ENCODE measurements at regions not wholly inside any gene's neighbourhood (a gene's known extent, or its start where the extent isn't known, plus 50 kb on each side); places are given as distances from the start of the nearest gene placed in this dataset.
"Not testable (repeated sequence)": the region's sequence is repeated elsewhere in the genome, so short reads cannot be mapped to it uniquely, and the experiment has no call there.

DNA sequence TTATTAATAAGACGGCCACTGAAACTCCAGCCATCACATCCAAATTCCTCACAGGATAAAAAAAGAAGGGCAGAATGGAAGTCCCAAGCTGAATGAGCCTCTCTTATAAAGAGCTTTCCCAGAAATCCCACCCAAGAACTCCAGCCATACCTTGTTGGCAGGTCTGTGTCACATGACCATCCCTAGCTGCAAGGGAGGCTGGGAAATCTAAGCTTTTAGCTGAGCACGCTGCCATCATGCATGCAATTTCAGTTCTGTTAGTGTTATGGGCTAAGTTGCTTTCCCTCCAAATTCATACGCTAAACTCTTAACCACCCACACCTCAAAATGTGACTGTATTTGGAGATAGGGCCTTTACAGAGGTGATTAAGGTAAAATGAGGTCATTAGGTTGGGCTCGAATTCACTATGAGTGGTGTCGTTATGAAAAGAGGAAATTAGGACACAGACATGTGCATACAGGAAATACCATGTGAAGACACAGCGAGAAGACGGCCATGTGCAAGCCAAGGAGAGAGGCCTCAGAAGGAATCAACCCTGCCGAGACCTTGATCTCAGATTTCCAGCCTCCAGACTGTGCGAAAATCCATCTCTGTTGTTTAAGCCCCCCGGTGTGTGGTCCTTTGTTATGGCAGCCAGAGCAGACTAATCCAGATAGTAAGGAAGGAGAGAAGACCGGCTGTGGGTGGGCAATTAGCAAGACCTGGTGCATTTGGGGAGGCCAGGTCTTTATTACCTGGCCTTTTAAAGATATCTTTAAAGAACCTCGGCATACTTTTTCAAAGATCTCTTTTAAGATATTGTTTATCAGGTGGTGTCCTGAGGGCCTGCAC, 317.6 kb downstream of the BCOR start:
- no peak for DNase-seq

DNA sequence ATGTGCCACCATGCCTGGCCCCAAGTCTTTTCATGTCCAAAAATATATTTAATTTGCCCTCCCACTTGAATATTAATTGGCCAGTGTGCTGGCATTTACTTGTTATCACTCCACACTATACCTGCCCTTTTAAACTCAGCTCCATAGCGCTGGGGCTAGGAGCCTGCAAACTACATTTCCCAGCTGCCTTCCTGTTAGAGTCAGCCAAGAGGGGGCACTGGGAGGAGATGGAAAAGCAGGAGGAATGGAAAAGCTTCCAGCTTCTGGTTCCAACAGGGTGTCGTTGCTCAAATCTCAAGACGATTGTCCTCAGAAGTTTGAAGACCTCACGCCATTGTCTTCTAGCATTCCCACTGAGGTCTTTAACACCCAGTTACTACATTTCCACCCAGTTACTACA, 315.5 kb downstream of the BCOR start:
- DNase-seq: no peak

DNA sequence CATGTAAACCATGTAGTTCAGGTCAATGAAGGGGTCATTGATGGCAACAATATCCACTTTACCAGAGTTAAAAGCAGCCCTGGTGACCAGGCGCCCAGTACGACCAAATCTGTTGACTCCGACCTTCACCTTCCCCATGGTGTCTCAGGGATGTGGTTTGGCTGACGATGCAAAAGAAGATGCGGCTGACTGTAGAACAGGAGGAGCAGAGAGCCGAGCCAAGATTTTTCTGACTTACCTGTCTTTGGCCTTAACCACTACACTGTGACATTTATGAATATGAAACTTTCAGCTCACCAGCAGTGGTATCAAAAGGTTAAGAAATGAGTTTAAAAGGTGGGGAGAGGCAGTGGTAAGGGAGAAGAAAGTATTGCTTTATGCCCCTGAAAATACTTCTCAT, 309.8 kb downstream of the BCOR start:
- DNase-seq: no peak

DNA sequence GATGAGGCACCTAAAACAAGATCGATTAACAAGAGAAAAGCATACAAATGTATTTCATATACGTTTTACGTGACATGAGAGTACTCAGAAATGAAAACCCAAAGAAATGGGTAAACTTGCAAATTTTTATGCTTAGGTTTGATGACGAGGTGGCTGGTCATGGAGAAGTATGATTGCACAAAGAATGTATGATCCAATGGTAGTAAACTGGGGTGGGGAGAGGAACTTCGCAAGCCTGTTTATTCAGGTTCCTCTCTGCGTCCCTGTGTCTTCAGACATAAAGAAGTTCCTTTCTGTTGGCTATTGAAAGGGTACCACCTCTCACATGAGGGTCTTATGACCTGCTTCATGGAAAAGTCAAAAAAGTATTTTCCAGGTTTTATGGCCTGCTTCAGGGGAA, 309.2 kb downstream of the BCOR start:
- no peak for DNase-seq

DNA sequence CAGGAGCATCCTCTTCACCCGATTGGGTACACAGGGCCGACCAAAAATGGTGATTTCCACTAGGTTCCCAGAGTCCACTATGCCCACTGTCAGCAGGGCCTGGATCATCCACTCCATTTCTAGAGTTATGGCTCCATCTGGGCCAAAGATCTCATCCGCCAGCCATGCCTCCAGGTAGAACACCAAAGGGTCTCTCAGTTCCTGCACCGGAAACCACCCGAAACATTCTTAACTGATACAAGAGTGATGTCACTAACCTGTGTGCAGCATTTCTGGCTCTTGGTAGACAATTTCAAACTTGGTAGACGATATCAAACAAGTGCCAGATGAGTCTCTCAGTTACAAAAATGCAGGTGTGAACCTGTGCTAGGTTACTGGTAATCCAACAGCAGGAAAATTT, 306.1 kb downstream of the BCOR start:
- DNase-seq: no peak

DNA sequence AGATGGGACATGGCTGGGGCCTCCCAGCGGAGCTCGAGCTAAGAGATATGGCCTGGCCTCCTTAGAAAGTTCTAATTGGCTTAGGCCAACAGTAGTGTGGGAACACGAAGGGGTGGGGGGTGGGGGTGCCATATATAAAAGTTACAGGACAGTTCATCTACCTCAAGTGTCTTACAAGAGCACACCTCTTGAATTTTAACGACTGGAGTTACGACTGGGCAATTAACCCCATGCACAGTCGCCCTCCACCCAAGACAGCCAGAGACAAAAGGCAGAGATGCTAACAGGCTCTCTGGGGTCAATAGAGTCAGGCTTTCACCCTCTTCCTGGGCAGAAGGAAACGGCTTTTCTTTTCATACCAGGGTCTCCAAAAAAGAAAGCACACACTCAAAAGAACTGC, 302.2 kb downstream of the BCOR start:
- no peak for DNase-seq

DNA sequence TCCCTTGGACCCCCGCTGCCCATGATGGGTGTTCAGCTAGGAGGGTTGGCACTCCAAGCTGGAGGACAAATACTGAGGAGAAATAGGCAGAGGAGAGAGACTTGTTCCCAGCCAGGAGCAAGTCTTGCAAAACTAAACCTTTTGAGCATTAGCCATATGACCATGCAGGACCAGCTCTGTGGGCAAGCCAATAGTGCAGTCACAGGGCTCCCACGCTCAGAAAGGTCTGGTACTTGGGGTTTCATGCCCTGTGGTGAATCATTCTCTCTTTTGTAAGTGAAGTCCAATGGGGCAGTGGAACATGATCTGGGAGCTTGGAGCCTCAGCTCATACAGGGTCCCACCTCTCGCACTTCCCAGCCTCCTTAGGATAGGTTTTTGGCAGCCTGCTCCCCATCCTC, 300.9 kb downstream of the BCOR start:
- no peak for DNase-seq

DNA sequence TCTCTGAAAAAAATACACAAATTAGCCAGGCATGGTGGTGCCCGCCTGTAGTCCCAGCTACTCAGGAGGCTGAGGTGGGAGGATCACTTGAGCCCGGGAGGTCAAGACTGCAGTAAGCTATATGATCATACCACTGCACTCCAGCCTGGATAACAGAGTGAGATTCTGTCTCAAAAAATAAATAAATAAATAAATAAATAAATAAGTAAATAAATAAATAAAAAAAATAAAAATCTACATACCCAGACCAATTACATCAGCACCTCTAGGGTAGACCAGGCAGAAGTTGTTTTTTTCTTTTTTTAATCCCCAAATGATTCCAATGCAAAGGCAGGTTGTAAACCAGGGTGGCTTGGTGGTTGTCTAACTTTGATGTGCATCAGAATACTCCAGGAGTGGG, 299.3 kb downstream of the BCOR start:
- not testable (repeated sequence) for DNase-seq

DNA sequence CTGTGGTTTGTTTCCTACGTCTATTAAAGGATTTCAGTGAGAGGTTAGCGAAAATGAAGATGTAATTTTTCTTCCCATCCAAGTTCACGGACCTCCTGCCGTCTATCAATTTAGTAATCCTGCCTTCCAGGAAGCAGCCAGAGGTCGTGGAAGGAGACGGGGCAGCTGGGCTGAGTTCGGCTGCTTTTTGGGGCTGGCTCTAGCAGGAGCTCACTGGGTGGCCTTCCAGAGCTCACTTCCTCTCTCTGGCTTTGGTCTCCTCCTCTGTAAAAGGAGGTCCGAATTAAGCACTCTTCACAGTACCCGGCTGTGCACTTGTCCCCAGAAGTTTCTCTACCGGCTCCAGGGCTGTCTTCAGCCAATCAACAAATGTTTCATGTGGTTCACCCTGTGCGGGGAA, 295.4 kb downstream of the BCOR start:
- no peak for DNase-seq

DNA sequence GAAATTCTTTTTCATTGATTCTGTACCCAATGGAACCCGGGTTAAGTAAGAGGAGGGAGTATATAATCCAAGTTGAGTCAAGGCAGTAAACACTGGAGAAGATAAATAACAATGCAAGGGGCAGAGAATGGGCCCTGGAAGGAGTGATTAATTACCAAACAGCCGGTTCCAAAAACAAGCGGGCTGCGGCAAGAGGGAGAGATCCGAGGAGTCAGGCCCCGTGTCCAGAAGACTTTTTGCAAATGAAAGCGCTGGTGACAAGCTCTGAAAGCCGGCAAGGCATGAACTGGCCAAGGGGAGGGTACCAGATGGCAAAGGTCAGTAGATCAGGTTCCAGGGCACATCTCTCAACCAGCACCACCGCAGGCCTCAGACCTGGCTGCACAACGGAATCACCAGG, 294.9 kb downstream of the BCOR start:
- DNase-seq: no peak

DNA sequence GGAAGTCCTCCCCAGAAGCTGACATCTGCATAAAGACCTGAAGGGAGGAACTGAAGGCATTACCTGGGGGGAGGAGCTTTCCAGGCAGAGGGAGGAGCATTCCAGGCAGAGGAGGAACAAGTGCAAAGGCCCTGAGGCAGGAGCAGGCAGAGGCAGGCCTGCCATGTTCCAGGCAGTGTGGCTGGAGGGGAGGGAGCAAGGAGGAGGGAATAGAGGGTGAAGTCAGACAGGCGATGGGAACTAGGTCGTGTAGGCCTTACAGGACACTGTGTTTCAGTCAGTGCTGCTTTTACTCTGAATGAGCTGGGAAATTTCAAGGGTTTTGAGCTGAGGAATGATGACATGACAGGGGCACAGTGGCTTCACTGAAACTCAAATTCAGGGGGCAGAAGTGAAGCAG, 292.7 kb downstream of the BCOR start:
- no peak for DNase-seq

DNA sequence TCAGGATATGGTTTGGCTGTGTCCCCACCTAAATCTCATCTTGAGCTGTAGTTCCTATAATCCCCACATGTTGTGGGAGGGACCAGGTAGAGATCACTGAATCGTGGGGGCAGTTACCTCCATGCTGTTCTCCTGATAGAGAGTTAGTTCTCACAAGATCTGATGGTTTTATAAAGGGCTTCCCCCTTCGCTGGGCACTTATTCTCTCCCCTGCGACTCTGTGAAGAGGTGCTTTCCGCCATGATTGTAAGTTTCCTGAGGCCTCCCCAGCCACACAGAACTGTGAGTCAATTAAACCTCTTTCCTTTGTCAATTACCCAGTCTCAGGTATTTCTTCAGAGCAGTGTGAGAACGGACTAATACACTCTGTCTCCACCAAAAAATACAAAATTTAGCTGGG, 291.9 kb downstream of the BCOR start:
- no peak for DNase-seq

DNA sequence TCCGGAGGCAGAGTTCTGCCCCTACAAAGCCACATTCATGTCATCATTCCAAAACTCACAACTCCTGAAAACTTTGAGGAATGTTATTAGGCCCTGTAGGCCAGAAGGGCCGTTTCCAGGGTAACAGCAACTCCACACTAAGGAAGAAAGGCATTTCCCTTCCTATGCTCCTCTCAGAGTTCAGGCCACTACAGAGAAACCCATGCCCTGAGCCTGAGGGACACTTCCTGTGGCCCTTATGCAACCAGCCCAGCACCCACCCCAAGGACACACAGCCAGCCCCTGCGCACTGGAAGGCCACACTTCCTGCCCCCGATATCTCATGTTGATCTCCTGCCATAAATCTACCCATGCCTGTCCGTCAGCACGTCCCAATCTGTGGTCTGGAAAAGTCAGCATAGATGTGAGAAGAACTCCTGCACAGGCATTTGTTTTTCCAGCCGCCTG, 289.3 kb downstream of the BCOR start:
- DNase-seq: peak; percentile 45

DNA sequence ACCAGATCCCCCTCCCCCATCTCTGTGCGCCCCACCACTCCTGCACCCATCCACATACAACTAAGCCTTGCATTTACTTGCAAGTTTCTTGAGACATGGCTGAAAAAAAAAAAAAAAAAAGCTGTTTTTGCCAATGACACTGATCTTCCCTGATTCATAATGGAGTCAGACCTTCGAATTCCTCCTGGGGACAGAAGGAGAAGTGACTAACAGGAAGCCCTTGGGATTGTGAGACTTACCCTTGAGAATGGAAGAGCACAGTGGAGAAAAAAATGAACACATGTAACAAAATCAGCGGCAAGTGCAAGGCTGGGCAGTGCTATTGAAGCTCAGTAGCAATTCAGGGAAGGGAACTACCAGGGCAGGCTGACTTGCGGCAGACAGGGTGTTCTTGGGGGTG, 288.4 kb downstream of the BCOR start:
- DNase-seq: no peak

DNA sequence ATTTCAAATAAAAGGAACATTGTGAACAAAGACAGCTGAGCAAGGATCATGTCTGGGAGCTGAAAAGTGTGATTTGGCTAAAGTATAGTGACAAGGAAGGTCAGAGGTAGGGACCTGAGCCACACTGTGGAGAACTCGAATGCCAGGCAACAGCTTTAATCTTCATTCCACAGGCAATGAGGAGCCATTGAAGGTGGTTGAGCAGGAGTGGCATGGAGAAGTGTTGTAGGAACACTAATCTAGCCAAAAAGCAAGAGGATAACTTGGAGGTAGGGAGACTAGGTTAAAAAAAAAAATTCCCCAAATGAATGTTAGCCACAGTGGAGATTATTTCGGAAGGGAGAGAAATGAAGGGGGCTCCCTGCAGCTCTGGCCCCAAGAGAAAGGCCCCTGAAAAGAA, 286.9 kb downstream of the BCOR start:
- DNase-seq: no peak

DNA sequence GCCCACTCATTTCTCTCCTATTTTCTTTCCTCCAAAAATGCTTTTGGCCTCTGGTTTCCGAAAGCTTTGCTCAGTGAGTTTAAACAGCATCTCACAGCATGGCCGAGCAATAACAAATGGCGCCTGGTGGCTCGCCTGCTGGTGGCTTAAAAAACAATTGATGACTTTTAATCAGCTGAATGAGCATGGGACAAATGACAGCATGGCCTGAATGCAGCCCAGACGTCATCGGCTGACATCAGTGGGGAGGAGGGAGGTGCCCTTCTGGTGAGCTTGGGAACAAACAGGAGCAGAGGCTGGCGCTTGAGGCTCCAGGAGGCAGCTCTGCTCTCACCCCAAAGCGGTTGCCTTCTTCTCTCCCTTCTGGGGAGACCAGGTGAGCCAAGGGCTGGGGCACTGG, 286.4 kb downstream of the BCOR start:
- no peak for DNase-seq

DNA sequence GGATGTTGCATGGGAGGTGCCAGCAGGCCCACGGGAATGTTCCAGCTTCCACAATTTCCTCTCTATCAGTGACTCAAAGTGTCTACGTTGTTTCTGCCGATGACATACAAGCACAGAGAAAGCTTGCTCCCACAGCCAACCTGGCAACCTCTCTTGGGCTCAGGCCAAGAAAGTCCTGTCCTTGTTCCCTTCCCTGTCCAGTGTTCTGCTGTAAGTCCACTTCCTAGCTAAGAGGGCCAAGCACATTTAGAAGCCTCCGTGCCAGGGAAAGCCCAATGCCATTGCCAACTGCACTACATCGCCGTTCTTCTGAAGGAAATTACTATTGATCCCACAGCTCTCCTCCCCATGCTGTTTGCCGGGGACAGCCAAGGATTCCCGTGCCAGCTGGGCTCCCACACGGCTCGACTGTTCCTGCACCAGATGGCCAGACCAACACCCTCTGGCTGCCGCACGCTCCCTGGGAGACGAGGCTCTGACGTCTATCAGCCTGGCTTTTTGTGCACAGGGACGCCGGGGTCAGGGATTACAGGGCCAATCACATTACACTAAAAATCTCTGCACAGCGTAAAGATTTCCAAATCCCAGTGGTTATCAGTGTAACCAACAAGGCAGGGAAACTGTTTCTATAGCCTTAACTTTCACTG, 284.0 kb downstream of the BCOR start:
- DNase-seq: peak; percentile 64

DNA sequence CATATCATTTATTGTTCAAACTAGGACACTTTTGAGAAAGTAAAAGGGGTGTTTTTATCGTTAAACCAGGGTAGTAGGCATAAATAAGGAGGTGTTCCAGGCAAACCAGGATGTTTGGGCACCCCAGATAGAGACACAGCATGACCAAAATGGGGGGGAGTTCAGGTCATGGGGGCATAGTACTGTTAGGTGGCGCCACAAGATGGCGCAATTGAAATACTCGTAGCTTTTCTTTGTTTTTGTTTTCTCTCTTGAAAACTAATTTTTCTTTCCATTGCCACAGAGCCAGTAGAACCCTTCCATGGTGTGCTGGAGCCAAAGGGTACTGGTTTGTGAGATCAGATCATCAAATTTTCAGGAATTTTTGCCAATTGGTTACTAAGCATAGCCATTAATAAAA, 283.4 kb downstream of the BCOR start:
- DNase-seq: no peak

DNA sequence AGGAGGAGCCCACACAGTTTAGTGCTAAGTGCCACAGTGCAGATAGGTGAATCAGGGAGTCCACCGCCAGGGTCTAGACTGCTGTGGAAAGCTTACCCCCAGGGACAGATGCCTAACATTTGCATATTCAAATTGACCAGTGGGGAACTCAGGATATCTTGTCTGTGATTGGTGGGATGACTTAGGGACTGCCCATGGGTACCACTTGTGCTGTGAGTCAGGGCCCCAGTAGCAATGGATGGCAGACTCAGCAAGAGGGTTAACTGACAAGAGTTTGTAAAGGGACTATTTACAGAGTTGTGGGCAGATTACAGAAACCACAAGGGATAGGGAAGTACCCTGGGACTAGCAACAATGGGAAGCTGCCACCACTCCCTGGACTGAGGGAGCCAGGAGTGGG, 282.1 kb downstream of the BCOR start:
- DNase-seq: no peak

DNA sequence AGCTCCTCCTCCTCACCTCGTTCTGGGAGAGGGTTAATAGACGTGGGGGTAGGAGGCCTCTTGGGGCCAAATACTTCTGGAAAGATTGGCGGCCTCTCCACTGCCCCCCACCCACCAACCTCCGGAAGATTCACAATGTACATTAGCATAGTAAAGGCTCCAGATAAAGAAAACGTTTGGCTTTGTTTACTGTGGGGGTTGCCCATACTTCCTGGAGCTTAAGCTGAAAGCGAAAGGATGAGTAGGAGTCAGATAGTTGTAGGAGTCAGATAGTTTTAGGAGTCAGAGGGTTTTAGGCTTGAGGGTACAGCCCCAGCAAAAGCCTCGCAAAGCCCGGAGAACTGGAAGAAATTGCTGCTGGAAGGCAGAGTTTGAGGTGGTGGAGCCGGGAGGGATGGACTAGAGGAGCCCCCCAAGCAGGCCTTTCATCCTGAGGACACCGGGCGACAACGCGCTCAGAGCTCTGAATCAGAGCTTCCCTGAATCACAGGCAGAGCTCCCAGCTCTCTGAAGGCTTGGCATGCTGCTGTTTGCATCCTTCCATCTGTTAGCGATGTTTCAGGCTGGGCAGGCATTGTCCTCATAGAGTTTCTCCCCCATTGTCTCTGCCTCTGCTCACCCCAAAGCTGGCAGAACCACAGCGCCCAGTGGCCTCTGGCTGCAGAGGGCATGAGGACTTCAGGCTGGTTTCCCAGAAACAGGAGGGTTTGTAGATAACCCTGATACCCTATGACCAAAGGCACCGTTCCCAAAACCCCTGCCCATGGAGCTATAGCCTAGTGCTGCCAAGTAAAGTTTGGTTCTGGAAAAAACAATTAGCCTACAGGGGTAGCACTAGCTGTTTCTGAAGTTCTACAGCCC, 280.7 kb downstream of the BCOR start:
- peak; percentile 30 for DNase-seq

DNA sequence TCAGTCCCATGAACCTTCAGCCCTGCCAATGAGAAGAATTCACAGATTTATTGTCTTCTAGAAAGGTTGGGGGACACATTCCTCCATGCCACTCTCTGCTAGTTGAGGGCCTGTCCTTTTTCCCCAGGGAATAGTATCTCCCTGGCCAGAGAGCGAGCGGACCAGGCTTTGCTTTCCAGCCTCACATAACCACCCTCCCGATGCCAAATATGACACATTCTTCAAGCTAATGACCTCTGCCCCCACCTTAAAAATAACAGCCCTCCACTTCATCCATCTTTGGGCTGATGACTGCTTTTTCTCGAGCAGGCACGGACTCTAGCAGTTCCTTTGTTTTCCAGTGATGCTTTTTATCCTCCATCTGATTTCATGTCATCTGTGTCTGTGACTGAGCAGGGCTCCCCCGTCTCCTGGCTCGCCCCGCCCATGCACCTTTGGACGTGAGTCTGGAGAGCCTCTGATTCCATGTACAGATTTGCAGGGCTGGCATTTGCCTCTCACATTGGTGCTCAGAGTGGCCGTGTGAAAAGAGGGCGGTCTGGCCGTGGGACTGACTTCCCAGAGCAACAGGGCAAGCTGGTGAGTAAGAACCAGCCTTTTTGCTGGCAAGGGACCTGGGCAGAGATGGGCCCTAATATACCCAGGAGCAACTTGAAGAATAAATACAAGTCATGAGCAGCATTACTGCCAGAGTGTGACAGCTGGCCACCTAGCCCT, 279.8 kb downstream of the BCOR start:
- no peak for DNase-seq

DNA sequence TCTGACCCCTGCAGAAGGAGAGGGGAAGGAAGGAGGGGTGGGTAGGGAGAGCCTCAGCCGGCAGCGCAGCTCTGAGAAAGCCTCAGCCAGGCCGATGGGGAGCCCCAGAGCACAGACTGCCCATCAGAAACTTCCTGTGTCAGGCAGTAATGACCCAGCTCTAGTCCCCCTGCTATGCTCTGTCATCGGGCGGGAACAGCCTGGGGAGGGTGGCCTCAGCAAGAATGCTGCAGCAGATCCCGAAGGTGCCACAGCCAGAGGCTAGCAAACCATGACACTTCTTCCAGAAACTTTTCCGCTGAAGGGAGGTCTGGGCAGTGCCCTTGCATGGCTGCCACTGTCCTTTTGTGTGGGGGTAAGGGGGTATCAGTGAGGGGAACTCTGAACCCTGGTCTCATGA, 279.0 kb downstream of the BCOR start:
- DNase-seq: no peak
